Putamen (tissue), 1 donor: ENCODE measurements at regions not wholly inside any gene's neighbourhood (a gene's known extent, or its start where the extent isn't known, plus 50 kb on each side); places are given as distances from the start of the nearest gene placed in this dataset.
"Not testable (repeated sequence)": the region's sequence is repeated elsewhere in the genome, so short reads cannot be mapped to it uniquely, and the experiment has no call there.

ENCODE experiments used
- DNase-seq: peaks from one replicate; pipeline ENCODE4 v3.0.0-alpha.2; 2016; ENCODE audit warnings: low spot score

DNA sequence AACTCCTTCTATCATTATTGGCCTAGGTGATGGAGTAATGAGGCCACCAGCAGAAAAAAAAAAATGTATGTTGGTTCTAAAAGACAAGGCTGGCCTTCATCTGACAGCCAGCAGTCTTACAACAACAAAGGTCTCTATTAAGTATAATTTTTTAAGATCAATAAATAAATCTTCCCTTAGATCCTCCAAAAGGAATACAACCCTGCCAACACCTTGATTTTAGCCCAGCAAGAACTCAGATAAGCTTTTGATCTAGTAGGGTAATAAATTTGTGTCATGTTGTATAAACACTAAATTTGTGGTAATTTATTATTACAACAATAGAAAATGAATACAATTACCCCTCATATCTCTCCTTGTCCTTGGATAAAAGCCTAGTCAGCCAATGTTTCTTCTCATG lies 633.2 kb upstream of the FAM174A start:
- DNase-seq, result no peak

DNA sequence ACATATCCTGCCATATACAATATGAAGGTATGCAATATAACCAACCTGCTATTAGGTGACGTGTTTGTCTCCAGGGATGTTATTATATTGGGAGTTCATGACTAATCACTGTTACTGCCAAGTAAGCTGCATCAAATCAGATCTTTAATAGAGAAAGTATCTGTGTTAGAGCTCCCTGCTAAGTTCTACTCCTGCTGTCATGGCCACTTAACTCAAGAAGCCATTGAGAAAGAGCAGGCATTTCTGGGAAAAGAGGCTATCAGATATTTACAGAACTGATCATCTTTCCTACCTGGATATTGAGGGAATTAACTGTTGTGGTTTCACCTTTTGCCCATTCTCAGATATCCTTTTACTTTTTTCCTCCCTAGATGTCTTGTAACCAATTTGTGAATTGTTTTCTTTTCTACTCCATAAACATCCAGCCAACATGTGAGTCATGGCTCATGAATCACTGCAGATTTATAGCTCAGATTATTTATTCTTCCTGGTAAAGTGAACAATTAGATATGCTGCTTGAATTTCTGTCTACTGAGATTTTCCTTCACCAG lies 634.8 kb upstream of the FAM174A start:
- DNase-seq, result no peak

DNA sequence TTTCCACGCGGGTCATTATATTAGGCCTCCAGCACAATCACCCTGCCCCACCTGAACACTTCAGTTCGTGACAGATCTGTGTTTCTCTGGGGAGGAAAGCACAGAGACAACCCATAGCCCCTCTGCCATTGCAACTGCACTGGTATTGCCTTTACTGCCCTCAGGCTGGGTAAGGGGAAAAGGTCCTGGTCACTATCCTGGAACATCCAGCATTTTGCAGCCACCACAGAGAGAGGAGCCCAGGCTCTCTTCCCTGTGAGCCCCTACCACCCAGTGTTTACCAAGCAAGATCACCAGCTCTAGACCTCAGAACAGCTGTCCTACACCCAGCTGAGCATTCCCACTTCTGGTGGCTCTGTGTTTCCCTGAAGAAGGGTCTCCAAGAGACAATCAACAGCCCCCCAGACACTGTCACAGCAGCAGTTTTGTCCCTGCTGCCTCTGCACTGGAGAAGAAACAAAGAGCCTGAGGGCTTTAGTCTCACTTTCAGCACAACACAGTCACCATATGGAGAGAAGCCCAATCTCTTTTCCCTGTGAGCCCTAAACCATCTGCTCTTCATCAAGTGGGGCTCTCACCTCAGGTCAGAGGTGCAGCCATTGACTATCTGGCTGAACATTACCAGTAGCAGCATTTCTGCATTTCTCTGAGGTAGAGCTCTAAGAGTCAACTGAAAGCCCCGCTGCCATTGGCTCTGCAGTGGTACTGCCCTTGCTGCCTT lies 655.2 kb upstream of the FAM174A start:
- no peak for DNase-seq

- DNase-seq, result no peak
Observed at GRCh38 chr5:99878830-99879229, 656.3 kb upstream of the FAM174A start.

DNA sequence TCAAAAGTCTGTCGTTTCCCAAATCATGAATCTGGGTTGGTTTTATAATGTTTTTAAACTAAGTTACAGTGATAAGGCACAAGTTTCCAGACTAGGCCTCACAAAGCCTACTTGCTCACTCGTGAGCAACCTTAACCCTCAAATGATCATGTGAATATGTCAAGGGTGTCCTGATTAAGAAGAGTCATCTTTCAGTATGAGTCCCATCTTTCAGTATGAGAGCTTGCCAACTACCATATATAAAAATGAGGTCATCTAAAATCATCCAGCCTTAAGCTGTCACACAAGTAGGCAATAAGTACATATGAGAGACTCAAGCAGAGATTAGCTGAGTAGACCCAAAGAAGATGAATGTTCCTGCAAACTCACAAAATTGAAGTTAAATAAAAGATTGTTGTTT lies 668.4 kb upstream of the FAM174A start:
- no peak for DNase-seq

- no peak for DNase-seq
Observed at GRCh38 chr5:99865159-99865558, 670.0 kb upstream of the FAM174A start.

DNA sequence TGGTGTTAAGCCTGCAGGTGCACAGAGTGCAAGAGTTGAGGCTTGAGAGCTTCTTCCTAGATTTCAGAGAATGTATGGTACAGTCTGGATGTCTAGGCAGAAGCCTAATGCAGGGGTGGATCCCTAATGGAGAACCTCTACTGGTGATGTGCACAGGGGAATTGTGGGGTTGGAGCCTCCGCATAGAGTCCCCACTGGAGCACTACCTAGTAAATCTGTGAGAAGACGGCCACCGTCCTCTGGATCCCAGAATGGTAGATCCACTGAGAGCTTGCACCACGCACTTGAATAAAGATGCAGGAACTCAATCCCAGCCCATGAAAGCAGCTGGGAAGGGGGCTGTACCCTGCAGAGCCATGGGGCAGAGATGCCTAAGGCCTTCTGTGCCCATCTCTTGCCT lies 699.4 kb upstream of the FAM174A start:
- no peak for DNase-seq

GRCh38 chr5:99827136-99827535 lies 708.0 kb upstream of the FAM174A start:
- DNase-seq, result no peak

- no peak for DNase-seq
Observed at GRCh38 chr5:99817796-99818195, 717.4 kb upstream of the FAM174A start.

GRCh38 chr5:99814321-99815063 lies 720.7 kb upstream of the FAM174A start:
- DNase-seq, result no peak

- DNase-seq, result no peak
Observed at GRCh38 chr5:99808657-99809230, 726.4 kb upstream of the FAM174A start.

DNA sequence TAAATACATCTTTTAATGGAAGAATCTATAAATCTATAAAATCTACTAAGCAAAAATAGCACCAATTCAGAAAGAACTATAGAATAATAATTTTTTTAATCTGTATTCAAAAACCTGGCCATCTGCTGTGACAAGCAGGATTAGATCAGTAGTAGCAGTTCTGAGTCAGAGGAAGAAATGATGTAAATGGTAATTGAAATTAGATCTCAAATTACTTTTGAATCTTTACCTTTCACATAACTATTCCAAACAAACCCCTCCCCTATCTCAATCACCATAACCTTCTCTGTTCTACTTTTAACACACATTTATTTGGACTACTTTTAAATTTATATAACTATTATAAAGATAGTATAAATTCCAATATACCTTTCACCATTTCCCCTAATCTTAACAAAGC lies 727.8 kb upstream of the FAM174A start:
- no peak for DNase-seq

GRCh38 chr5:99795031-99795430 lies 740.1 kb upstream of the FAM174A start:
- no peak for DNase-seq

DNA sequence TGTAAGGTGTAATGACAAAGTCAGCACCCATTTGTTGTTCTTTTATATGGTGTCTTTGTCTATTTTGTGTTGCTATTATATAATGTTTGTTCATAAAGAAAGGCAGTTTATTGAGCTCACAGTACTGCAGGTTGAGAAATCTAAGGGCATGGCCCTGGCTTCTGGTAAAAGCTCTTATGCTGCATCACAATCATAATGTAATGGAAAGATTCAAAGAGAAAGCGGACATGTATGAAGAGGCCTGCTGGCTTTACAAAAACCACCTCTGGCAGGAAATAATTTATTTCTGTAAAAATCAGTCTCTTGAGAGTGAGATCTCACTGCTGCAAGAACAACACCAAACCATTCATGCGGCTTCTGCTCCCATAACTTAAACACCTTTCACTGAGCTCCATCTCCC lies 746.7 kb upstream of the FAM174A start:
- no peak for DNase-seq

GRCh38 chr5:99775189-99775588 lies 760.0 kb upstream of the FAM174A start:
- no peak for DNase-seq

GRCh38 chr5:99773290-99773689 lies 761.9 kb upstream of the FAM174A start:
- no peak for DNase-seq

DNA sequence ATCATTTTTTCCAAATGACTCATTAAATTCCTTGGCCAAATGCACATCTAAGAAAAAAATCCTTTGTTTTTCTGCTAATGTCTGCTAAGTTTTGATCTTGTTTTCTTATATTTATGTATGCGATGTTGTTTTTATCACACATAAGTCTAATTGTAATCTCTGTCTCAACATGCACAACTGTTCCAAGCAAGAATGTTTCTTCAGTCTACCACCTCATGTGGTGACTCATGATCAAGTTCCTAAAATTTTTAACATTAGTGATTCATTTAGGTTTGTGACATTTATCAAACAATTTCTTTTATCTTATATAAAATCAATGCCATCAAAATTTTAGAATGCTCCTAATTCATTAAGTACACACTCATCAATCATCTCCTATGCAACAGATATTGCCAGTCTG lies 763.9 kb upstream of the FAM174A start:
- no peak for DNase-seq

GRCh38 chr5:99765011-99765410 lies 770.2 kb upstream of the FAM174A start:
- no peak for DNase-seq

- DNase-seq, result no peak
Observed at GRCh38 chr5:99763021-99763774, 772.0 kb upstream of the FAM174A start.

GRCh38 chr5:99747342-99747741 lies 787.8 kb upstream of the FAM174A start:
- DNase-seq, result no peak

- DNase-seq, result not testable (repeated sequence)
Observed at GRCh38 chr5:99733146-99733545, 802.0 kb upstream of the FAM174A start.

DNA sequence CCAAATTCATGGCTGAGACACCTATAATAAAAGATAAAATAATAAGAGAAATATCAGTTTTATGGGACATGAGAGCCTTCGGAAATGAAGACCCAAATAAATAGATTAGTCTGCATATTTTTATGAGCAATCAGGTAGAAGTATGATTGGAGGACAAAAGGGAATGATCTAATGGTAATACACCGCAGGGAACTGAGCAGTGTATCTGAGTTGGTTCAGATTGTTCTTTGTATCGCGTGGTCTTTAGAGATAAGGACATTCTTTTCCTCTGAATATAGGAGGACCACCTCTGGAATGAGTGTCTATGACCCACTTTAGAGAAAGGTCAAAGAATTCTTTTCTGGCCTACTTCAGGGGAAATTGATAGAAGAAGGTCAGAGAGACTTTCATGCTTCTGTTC lies 801.8 kb upstream of the CHD1 start:
- not testable (repeated sequence) for DNase-seq
